HepG2 (cell line): ENCODE measurements at regions not wholly inside any gene's neighbourhood (a gene's known extent, or its start where the extent isn't known, plus 50 kb on each side); places are given as distances from the start of the nearest gene placed in this dataset.

Source experiments
- ATAC-seq: fragments of 200-7000 bp; cut with Tn5 transposase; 3 replicates; pipeline ENCODE4 v1.9.1; 2020; ENCODE audit warnings: mild to moderate bottlenecking, moderate library complexity
- BruUV-seq: library from RNA; stranded (reverse); fragments of 400-500 nt; replicated peaks from 2 replicates; lab custom pipeline; 2021; lab: Mats Ljungman, UMichigan
- CTCF ChIA-PET: fragments of 300-600 bp; formaldehyde crosslinking; extraction: SDS; loops from one replicate; lab custom pipeline; 2021; ENCODE audit warnings: low total read pairs, inconsistent platforms, low intra/inter-chr PET ratio; lab: Yijun Ruan, JAX
- POLR2A ChIA-PET: fragments of 350-600 bp; sonication (Branson Sonifier 250); formaldehyde crosslinking; loops from one replicate; lab custom pipeline; 2020; ENCODE audit warnings: antibody characterized with exemption, inconsistent platforms; lab: Yijun Ruan, JAX
- DNase-seq: peaks from one replicate; pipeline ENCODE4 v3.0.0-alpha.2; 2015; ENCODE audit warnings: low spot score
- FAIRE-seq: peaks from 3 replicates; lab custom pipeline; 2011; peaks lifted over from hg19 to GRCh38; lab: Jason Lieb, UNC
- H2AFZ ChIP-seq: one replicate; pipeline ENCODE4 v1.6.1; 2011; ENCODE audit warnings: low read length, inconsistent platforms
- H3K27ac ChIP-seq: fragments of 300-600 bp; 3 replicates; pipeline ENCODE4 v1.8.0; 2011; ENCODE audit warnings: mixed run types, mild to moderate bottlenecking, mixed read lengths, low read length, inconsistent platforms; ENCODE audit not compliant: insufficient read depth; ENCODE audit errors: extremely low read length
- H3K27me3 ChIP-seq, 2 experiments: fragments of 200-600 bp in 1 of 2; 2 replicates in 1 of 2; 3 replicates in 1 of 2; pipeline versions ENCODE4 v1.6.0 to v1.8.0; 2011; ENCODE audit warnings: low read length in 2 of 2, mild to moderate bottlenecking in 2 of 2, moderate library complexity in 2 of 2, inconsistent platforms in 1 of 2; ENCODE audit not compliant: insufficient read depth in 2 of 2, control insufficient read depth in 1 of 2
- H3K36me3 ChIP-seq, 2 experiments: fragments of 200-600 bp in 1 of 2; replicated peaks in 1 of 2; 2 replicates in 1 of 2; 3 replicates in 1 of 2; pipeline versions ENCODE4 v1.5.1 to v1.8.0; 2011; ENCODE audit warnings: low read length in 2 of 2, inconsistent platforms in 1 of 2; ENCODE audit not compliant: insufficient read depth in 2 of 2, control insufficient read depth in 1 of 2
- H3K4me1 ChIP-seq: 2 replicates; pipeline ENCODE4 v1.5.1; 2012; ENCODE audit warnings: low read length, inconsistent platforms; ENCODE audit not compliant: insufficient read depth
- H3K4me2 ChIP-seq: 2 replicates; pipeline ENCODE4 v1.6.0; 2011; ENCODE audit warnings: low read depth, low read length, inconsistent platforms
- H3K4me3 ChIP-seq, 3 experiments: fragments of 200-600 bp in 1 of 3; sonication (generic), shearing (Covaris generic) in 1 of 3; replicated peaks in 1 of 3; 2 replicates each; pipeline ENCODE4 v1.5.1; 2011 to 2016; ENCODE audit warnings: low read length in 3 of 3, inconsistent platforms in 2 of 3, low read depth in 2 of 3, mild to moderate bottlenecking in 2 of 3, control low read depth in 1 of 3, mixed read lengths in 1 of 3; ENCODE audit not compliant: insufficient read depth in 1 of 3
- H3K79me2 ChIP-seq: one replicate; pipeline ENCODE4 v1.6.1; 2011; ENCODE audit warnings: low read length, inconsistent platforms; ENCODE audit not compliant: insufficient read depth
- H3K9ac ChIP-seq: 2 replicates; pipeline ENCODE4 v1.6.0; 2011; ENCODE audit warnings: mild to moderate bottlenecking, low read depth, low read length, inconsistent platforms; ENCODE audit not compliant: insufficient read depth
- H3K9me3 ChIP-seq: 2 replicates; pipeline ENCODE4 v1.5.1; 2012; ENCODE audit warnings: mild to moderate bottlenecking, low read length
- H4K20me1 ChIP-seq: 2 replicates; pipeline ENCODE4 v1.6.0; 2011; ENCODE audit warnings: inconsistent platforms, mild to moderate bottlenecking, low read length, moderate library complexity; ENCODE audit not compliant: insufficient read depth
- SRSF4 ChIP-seq: fragments of 200-400 bp; formaldehyde crosslinking; IDR thresholded peaks from one replicate; pipeline ENCODE4 v1.6.1; 2018; ENCODE audit warnings: mild to moderate bottlenecking, low read depth, low read length, moderate library complexity; ENCODE audit not compliant: poor library complexity, severe bottlenecking
- WGBS: methylation state at CpG from one replicate; pipeline ENCODE4 v1.1.6; 2017; ENCODE audit warnings: low lambda C conversion rate; 5-methylcytosine and 5-hydroxymethylcytosine counted together
- in situ Hi-C: cut with HindIII; loops from 2 replicates; pipeline ENCODE4 v1.10.0; 2017; ENCODE audit warnings: low pct_unique_long_range_greater_than_20kb; ENCODE audit not compliant: extremely low pct_ligation_motif_present
- intact Hi-C: fragments of 100-400 bp; cut with micrococcal nuclease; formaldehyde crosslinking; loops from one replicate; pipeline ENCODE4 v1.10.0; 2022; ENCODE audit not compliant: unreplicated experiment
- TF ChIP-seq, protein P1 (sequence below): IDR thresholded peaks from 2 replicates; pipeline ENCODE4 v1.6.1; 2016; ENCODE audit warnings: mild to moderate bottlenecking
- TF ChIP-seq, protein P2 (sequence below): sonication (generic); formaldehyde crosslinking; IDR thresholded peaks from 2 replicates; pipeline ENCODE4 v1.5.0; 2020; ENCODE audit warnings: missing genetic modification reagents, mild to moderate bottlenecking, borderline replicate concordance
- TF ChIP-seq, protein P3 (sequence below): sonication (generic); formaldehyde crosslinking; IDR thresholded peaks from 2 replicates; pipeline ENCODE4 v1.5.0; 2020; ENCODE audit warnings: mild to moderate bottlenecking, missing genetic modification reagents, moderate library complexity
- TF ChIP-seq, protein P4 (sequence below): sonication (generic); formaldehyde crosslinking; IDR thresholded peaks from 2 replicates; pipeline ENCODE4 v1.5.0; 2020; ENCODE audit warnings: missing genetic modification reagents

DNA sequence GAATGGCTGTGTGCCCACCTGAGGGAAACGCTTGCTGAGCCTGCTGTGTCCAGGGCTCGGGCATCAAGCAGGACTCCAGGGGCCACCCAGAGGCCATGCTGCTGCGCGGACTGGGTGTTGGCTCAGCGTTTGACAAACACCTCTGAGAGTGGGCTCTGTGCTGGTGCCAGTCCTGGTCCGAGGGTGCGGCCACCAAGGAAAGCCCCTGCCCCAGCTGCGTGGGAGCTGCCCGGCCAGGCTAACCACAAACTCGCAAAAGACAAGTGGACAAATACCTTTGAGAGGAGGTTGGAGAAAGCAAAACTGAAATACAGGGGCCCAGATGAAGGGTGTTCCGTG, 65.6 kb upstream of the TTC34 start (continued):
- no peak for TF ChIP-seq SRSF4
- TF ChIP-seq, protein P1, sequence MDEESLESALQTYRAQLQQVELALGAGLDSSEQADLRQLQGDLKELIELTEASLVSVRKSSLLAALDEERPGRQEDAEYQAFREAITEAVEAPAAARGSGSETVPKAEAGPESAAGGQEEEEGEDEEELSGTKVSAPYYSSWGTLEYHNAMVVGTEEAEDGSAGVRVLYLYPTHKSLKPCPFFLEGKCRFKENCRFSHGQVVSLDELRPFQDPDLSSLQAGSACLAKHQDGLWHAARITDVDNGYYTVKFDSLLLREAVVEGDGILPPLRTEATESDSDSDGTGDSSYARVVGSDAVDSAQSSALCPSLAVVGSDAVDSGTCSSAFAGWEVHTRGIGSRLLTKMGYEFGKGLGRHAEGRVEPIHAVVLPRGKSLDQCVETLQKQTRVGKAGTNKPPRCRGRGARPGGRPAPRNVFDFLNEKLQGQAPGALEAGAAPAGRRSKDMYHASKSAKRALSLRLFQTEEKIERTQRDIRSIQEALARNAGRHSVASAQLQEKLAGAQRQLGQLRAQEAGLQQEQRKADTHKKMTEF, result no peak
- TF ChIP-seq, protein P2, sequence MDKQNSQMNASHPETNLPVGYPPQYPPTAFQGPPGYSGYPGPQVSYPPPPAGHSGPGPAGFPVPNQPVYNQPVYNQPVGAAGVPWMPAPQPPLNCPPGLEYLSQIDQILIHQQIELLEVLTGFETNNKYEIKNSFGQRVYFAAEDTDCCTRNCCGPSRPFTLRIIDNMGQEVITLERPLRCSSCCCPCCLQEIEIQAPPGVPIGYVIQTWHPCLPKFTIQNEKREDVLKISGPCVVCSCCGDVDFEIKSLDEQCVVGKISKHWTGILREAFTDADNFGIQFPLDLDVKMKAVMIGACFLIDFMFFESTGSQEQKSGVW (CRISPR knock-in tag), result no peak

DNA sequence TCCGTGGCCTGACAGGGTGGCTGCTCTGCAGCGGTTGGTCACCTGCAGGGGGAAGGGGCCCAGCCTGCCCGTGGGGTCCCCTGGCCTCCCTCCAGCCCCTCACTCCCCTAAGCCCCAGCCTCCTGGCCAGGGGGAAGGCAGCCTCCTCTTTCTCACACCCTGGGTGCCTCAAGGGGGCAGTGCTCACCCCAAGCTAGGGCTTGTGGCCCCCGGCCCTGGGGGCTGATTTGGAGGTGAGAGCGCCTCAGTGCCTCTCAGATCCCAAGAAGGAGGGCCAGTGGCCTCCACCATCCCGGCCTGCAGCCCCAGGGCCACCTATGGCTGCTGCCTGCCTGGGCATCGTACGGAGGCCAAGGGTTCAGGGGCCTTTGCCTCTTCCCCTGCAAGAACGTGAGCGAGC, 66.4 kb upstream of the TTC34 start:
- POLR2A ChIA-PET, result no interaction called here
- H3K4me1 ChIP-seq, result no peaks in the 10 kb centered on the region
- no peak overlapping the region for H3K4me3 ChIP-seq
- H3K4me2 ChIP-seq, result no peak overlapping the region
- H4K20me1 ChIP-seq, result no peaks in the 10 kb centered on the region
- no peaks in the 10 kb centered on the region for H3K36me3 ChIP-seq
- 10% methylated on average over 2 of the region's 10 CpGs for WGBS
- FAIRE-seq (no peak), ATAC-seq (peak; percentile 25; the same call in 1 of the 3 replicates), DNase-seq (no peak)
- intact Hi-C loops, result no loop called here
- H3K27me3 ChIP-seq, result peaks cover 17 to 53% of the 10 kb centered on the region in 2 experiments
- H2AFZ ChIP-seq, result no peak overlapping the region
- TF ChIP-seq, protein P3, sequence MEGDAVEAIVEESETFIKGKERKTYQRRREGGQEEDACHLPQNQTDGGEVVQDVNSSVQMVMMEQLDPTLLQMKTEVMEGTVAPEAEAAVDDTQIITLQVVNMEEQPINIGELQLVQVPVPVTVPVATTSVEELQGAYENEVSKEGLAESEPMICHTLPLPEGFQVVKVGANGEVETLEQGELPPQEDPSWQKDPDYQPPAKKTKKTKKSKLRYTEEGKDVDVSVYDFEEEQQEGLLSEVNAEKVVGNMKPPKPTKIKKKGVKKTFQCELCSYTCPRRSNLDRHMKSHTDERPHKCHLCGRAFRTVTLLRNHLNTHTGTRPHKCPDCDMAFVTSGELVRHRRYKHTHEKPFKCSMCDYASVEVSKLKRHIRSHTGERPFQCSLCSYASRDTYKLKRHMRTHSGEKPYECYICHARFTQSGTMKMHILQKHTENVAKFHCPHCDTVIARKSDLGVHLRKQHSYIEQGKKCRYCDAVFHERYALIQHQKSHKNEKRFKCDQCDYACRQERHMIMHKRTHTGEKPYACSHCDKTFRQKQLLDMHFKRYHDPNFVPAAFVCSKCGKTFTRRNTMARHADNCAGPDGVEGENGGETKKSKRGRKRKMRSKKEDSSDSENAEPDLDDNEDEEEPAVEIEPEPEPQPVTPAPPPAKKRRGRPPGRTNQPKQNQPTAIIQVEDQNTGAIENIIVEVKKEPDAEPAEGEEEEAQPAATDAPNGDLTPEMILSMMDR, result 0 out of 2 replicates have a peak, but pooled peaks have one; percentile 21
- TF ChIP-seq, protein P4, sequence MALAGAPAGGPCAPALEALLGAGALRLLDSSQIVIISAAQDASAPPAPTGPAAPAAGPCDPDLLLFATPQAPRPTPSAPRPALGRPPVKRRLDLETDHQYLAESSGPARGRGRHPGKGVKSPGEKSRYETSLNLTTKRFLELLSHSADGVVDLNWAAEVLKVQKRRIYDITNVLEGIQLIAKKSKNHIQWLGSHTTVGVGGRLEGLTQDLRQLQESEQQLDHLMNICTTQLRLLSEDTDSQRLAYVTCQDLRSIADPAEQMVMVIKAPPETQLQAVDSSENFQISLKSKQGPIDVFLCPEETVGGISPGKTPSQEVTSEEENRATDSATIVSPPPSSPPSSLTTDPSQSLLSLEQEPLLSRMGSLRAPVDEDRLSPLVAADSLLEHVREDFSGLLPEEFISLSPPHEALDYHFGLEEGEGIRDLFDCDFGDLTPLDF (CRISPR knock-in tag), result no peak
- in situ Hi-C loops, result no loop called here
- CTCF ChIA-PET, result no interaction called here
- BruUV-seq, result no TSS peak
- no peak overlapping the region for H3K9ac ChIP-seq
- peaks cover 10% of the 10 kb centered on the region for H3K9me3 ChIP-seq
- H3K79me2 ChIP-seq, result no peaks in the 10 kb centered on the region
- H3K27ac ChIP-seq, result no peak overlapping the region
